ENCODE measurements at regions not wholly inside any gene's neighbourhood (a gene's known extent, or its start where the extent isn't known, plus 50 kb on each side); places are given as distances from the start of the nearest gene placed in this dataset.

- no peak for TF ChIP-seq RFX5 (IDR thresholded peaks at IDR 0.05; ENCODE audit: low read depth, low read length)
- no peak for TF ChIP-seq YBX1 (IDR thresholded peaks at IDR 0.05)
- TF ChIP-seq, protein P1, sequence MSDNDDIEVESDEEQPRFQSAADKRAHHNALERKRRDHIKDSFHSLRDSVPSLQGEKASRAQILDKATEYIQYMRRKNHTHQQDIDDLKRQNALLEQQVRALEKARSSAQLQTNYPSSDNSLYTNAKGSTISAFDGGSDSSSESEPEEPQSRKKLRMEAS (IDR thresholded peaks at IDR 0.05; ENCODE audit: low read depth, low read length): no peak
- no peak for TF ChIP-seq EP300 (IDR thresholded peaks at IDR 0.05; ENCODE audit: borderline replicate concordance in 1 of 2, control insufficient read depth in 1 of 2, low read depth in 2 of 2, low read length in 2 of 2)
- TF ChIP-seq POLR2AphosphoS5 (IDR thresholded peaks at IDR 0.05; ENCODE audit: low read length): no peak
- TF ChIP-seq NBN (IDR thresholded peaks at IDR 0.05): no peak
- TF ChIP-seq BHLHE40 (IDR thresholded peaks at IDR 0.05; ENCODE audit: borderline replicate concordance in 1 of 2, low read depth in 2 of 2, low read length in 1 of 2): no peak
- no peak for TF ChIP-seq HDGF (IDR thresholded peaks at IDR 0.05)
- no peak for TF ChIP-seq SP1 (IDR thresholded peaks at IDR 0.05; ENCODE audit: low read depth, low read length)
- TF ChIP-seq ZNF274 (IDR thresholded peaks at IDR 0.05; ENCODE audit: insufficient read depth, insufficient read length): no peak
- TF ChIP-seq, protein P2, sequence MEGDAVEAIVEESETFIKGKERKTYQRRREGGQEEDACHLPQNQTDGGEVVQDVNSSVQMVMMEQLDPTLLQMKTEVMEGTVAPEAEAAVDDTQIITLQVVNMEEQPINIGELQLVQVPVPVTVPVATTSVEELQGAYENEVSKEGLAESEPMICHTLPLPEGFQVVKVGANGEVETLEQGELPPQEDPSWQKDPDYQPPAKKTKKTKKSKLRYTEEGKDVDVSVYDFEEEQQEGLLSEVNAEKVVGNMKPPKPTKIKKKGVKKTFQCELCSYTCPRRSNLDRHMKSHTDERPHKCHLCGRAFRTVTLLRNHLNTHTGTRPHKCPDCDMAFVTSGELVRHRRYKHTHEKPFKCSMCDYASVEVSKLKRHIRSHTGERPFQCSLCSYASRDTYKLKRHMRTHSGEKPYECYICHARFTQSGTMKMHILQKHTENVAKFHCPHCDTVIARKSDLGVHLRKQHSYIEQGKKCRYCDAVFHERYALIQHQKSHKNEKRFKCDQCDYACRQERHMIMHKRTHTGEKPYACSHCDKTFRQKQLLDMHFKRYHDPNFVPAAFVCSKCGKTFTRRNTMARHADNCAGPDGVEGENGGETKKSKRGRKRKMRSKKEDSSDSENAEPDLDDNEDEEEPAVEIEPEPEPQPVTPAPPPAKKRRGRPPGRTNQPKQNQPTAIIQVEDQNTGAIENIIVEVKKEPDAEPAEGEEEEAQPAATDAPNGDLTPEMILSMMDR (IDR thresholded peaks at IDR 0.05 in 2 of 3, conservative IDR thresholded peaks at IDR 0.05 in 1 of 3; ENCODE audit: control insufficient read depth in 2 of 3, extremely low read depth in 1 of 3, insufficient read depth in 1 of 3, low read depth in 3 of 3, low read length in 3 of 3): no peak
- no peak for TF ChIP-seq POLR2A (IDR thresholded peaks at IDR 0.05; ENCODE audit: low read depth, low read length)
Measured at GRCh38 chr3:162122405-162122804, 625.8 kb downstream of the OTOL1 start.
